PC-9 (cell line): ENCODE measurements at regions not wholly inside any gene's neighbourhood (a gene's known extent, or its start where the extent isn't known, plus 50 kb on each side); places are given as distances from the start of the nearest gene placed in this dataset.

Source experiments
- CTCF ChIP-seq: fragments of 200-600 bp; sonication (generic); conservative IDR thresholded peaks from 2 replicates; pipeline ENCODE4 v1.6.1; 2017; ENCODE audit warnings: mixed run types, antibody characterized with exemption, mild to moderate bottlenecking, moderate library complexity
- EZH2 ChIP-seq: fragments of 200-600 bp; sonication (generic); IDR thresholded peaks from 2 replicates; pipeline ENCODE4 v1.8.0; 2017; ENCODE audit warnings: antibody characterized with exemption, low read depth

- TF ChIP-seq CTCF (no peak), EZH2 (no peak)
These were observed 1506.1 kb upstream of the CDH9 start for GRCh38 chr5:28544501-28544900.
